H9 (cell line): ENCODE measurements at regions not wholly inside any gene's neighbourhood (a gene's known extent, or its start where the extent isn't known, plus 50 kb on each side); places are given as distances from the start of the nearest gene placed in this dataset.

ENCODE experiments used
- DNase-seq: peaks from one replicate; pipeline ENCODE4 v3.0.0-alpha.2; 2017
- H2AFZ ChIP-seq: one replicate; pipeline ENCODE4 v1.6.1; 2013; ENCODE audit warnings: mild to moderate bottlenecking, low read length, control low read depth, moderate library complexity
- H2AK5ac ChIP-seq: 2 replicates; pipeline ENCODE4 v1.6.1; 2013; ENCODE audit warnings: low read length, control low read depth, mixed read lengths; ENCODE audit not compliant: insufficient read length
- H2BK120ac ChIP-seq: one replicate; pipeline ENCODE4 v1.6.1; 2013; ENCODE audit warnings: low read depth, mild to moderate bottlenecking, low read length, control low read depth, inconsistent platforms; ENCODE audit not compliant: poor library complexity, severe bottlenecking
- H2BK12ac ChIP-seq: 2 replicates; pipeline ENCODE4 v1.6.1; 2013; ENCODE audit warnings: low read length, control low read depth, mixed read lengths, low read depth; ENCODE audit not compliant: insufficient read length
- H2BK15ac ChIP-seq: 2 replicates; pipeline ENCODE4 v1.6.1; 2013; ENCODE audit warnings: low read depth, low read length, control low read depth
- H2BK20ac ChIP-seq: one replicate; pipeline ENCODE4 v1.6.1; 2013; ENCODE audit warnings: low read depth, mild to moderate bottlenecking, low read length, control low read depth, inconsistent platforms; ENCODE audit not compliant: poor library complexity, severe bottlenecking
- H2BK5ac ChIP-seq: 2 replicates; pipeline ENCODE4 v1.6.1; 2013; ENCODE audit warnings: low read length, control low read depth, mixed read lengths; ENCODE audit not compliant: insufficient read length
- H3K14ac ChIP-seq: 2 replicates; pipeline ENCODE4 v1.6.1; 2013; ENCODE audit warnings: low read length, control low read depth; ENCODE audit not compliant: insufficient read depth
- H3K18ac ChIP-seq: 2 replicates; pipeline ENCODE4 v1.6.1; 2013; ENCODE audit warnings: low read depth, mild to moderate bottlenecking, mixed read lengths, low read length, control low read depth; ENCODE audit not compliant: insufficient read length
- H3K23ac ChIP-seq: 2 replicates; pipeline ENCODE4 v1.6.1; 2013; ENCODE audit warnings: low read length, control low read depth, mixed read lengths, low read depth; ENCODE audit not compliant: insufficient read length
- H3K23me2 ChIP-seq: 2 replicates; pipeline ENCODE4 v1.6.1; 2013; ENCODE audit warnings: low read depth, mild to moderate bottlenecking, mixed read lengths, low read length, control low read depth; ENCODE audit not compliant: insufficient read length, poor library complexity, severe bottlenecking
- H3K27ac ChIP-seq: 2 replicates; pipeline ENCODE4 v1.5.1; 2013; ENCODE audit warnings: low read length, control low read depth, mixed read lengths, low read depth; ENCODE audit not compliant: insufficient read length
- H3K27me3 ChIP-seq: 2 replicates; pipeline ENCODE4 v1.6.1; 2013; ENCODE audit warnings: low read length, control low read depth, inconsistent platforms; ENCODE audit not compliant: insufficient read depth
- H3K4ac ChIP-seq: 2 replicates; pipeline ENCODE4 v1.6.1; 2013; ENCODE audit warnings: low read depth, mild to moderate bottlenecking, control low read depth, inconsistent platforms, low read length, moderate library complexity
- H3K4me1 ChIP-seq: 2 replicates; pipeline ENCODE4 v1.6.1; 2013; ENCODE audit warnings: low read length, control low read depth, inconsistent platforms; ENCODE audit not compliant: insufficient read depth
- H3K4me2 ChIP-seq: 2 replicates; pipeline ENCODE4 v1.6.1; 2013; ENCODE audit warnings: low read length, control low read depth, mixed read lengths; ENCODE audit not compliant: insufficient read length, insufficient read depth
- H3K56ac ChIP-seq: 2 replicates; pipeline ENCODE4 v1.6.1; 2013; ENCODE audit warnings: low read depth, mild to moderate bottlenecking, mixed read lengths, low read length, control low read depth; ENCODE audit not compliant: insufficient read length
- H3K79me1 ChIP-seq: 2 replicates; pipeline ENCODE4 v1.6.1; 2013; ENCODE audit warnings: low read depth, mild to moderate bottlenecking, moderate library complexity, low read length, control low read depth, inconsistent platforms; ENCODE audit not compliant: insufficient read depth, poor library complexity, severe bottlenecking
- H3K79me2 ChIP-seq: 2 replicates; pipeline ENCODE4 v1.6.1; 2013; ENCODE audit warnings: low read length, control low read depth, inconsistent platforms; ENCODE audit not compliant: insufficient read depth
- H3K9ac ChIP-seq: 2 replicates; pipeline ENCODE4 v1.6.1; 2013; ENCODE audit warnings: low read length, control low read depth, mixed read lengths; ENCODE audit not compliant: insufficient read length; ENCODE audit errors: extremely low read depth
- H3K9me3 ChIP-seq: one replicate; pipeline ENCODE4 v1.6.1; 2013; ENCODE audit warnings: low read depth, low read length, inconsistent platforms; ENCODE audit not compliant: control insufficient read depth
- H3T11ph ChIP-seq: one replicate; pipeline ENCODE4 v1.6.1; 2013; ENCODE audit warnings: mild to moderate bottlenecking, low read length, control low read depth, inconsistent platforms
- H4K20me1 ChIP-seq: one replicate; pipeline ENCODE4 v1.6.1; 2013; ENCODE audit not compliant: control insufficient read depth, insufficient read length, insufficient read depth
- H4K5ac ChIP-seq: 2 replicates; pipeline ENCODE4 v1.6.1; 2013; ENCODE audit warnings: low read depth, mild to moderate bottlenecking, mixed read lengths, low read length, control low read depth; ENCODE audit not compliant: insufficient read length
- H4K8ac ChIP-seq: replicated peaks from 2 replicates; pipeline ENCODE4 v1.6.1; 2013; ENCODE audit warnings: low read length, control low read depth, mixed read lengths, low read depth; ENCODE audit not compliant: insufficient read length
- H4K91ac ChIP-seq: 2 replicates; pipeline ENCODE4 v1.6.1; 2013; ENCODE audit warnings: low read depth, mild to moderate bottlenecking, moderate library complexity, mixed read lengths, low read length, control low read depth; ENCODE audit not compliant: insufficient read length
- H3K27ac Mint-ChIP-seq, 3 experiments: 2 replicates in 2 of 3; 3 replicates in 1 of 3; pipeline ENCODE4 v1.8.0; 2020 to 2021; ENCODE audit warnings: mixed read lengths in 3 of 3, mild to moderate bottlenecking in 1 of 3, moderate library complexity in 1 of 3
- H3K27me3 Mint-ChIP-seq: 2 replicates; pipeline ENCODE4 v1.8.0; 2021; ENCODE audit warnings: low read depth, mild to moderate bottlenecking, moderate library complexity, mixed read lengths
- H3K36me3 Mint-ChIP-seq, 3 experiments: 2 replicates in 2 of 3; 3 replicates in 1 of 3; pipeline ENCODE4 v1.8.0; 2020 to 2021; ENCODE audit warnings: low read depth in 3 of 3, mixed read lengths in 3 of 3; ENCODE audit not compliant: insufficient read depth in 1 of 3
- H3K4me1 Mint-ChIP-seq, 2 experiments: 2 replicates each; pipeline ENCODE4 v1.8.0; 2020; ENCODE audit warnings: mixed read lengths in 2 of 2
- H3K4me3 Mint-ChIP-seq, 2 experiments: 2 replicates in 1 of 2; 3 replicates in 1 of 2; pipeline ENCODE4 v1.8.0; 2020 to 2021; ENCODE audit warnings: mild to moderate bottlenecking in 2 of 2, mixed read lengths in 2 of 2, moderate library complexity in 1 of 2
- H3K9me3 Mint-ChIP-seq, 2 experiments: 2 replicates in 1 of 2; 3 replicates in 1 of 2; pipeline ENCODE4 v1.8.0; 2020; ENCODE audit warnings: mild to moderate bottlenecking in 2 of 2, mixed read lengths in 2 of 2, moderate library complexity in 1 of 2
- CTCF ChIP-seq: fragments of 200-600 bp; sonication (generic); conservative IDR thresholded peaks from 3 replicates; pipeline ENCODE4 v1.8.0; 2021; ENCODE audit warnings: antibody characterized with exemption, mild to moderate bottlenecking
- WGBS: extraction: QIAGEN DNeasy Blood & Tissue Kit; methylation state at CpG from one replicate; pipeline ENCODE4 v1.1.7; 2013; ENCODE audit warnings: missing lambda C conversion rate, low lambda C conversion rate, mixed read lengths; ENCODE audit not compliant: insufficient read length; ENCODE audit errors: extremely low coverage; 5-methylcytosine and 5-hydroxymethylcytosine counted together

- Histone ChIP-seq H2BK5ac (no peak overlapping the region), H3K9me3 (no peaks in the 10 kb centered on the region), H3K4me1 (no peaks in the 10 kb centered on the region), H3K23ac (no peak overlapping the region), H3K79me2 (no peaks in the 10 kb centered on the region), H2AK5ac (no peak overlapping the region), H3K4me2 (no peak overlapping the region), H3K9ac (no peak overlapping the region), H4K8ac (no peak overlapping the region), H4K5ac (no peak overlapping the region), H3K14ac (no peak overlapping the region), H2AFZ (no peak overlapping the region), H3K27me3 (no peaks in the 10 kb centered on the region), H3K18ac (no peak overlapping the region), H4K91ac (no peak overlapping the region), H3K23me2 (no peaks in the 10 kb centered on the region), H3K79me1 (no peaks in the 10 kb centered on the region), H2BK120ac (no peak overlapping the region), H3T11ph (no peak overlapping the region), H3K4ac (no peak overlapping the region), H3K27ac (no peak overlapping the region), H3K56ac (no peak overlapping the region), H2BK12ac (no peak overlapping the region), H4K20me1 (no peaks in the 10 kb centered on the region), H2BK15ac (no peak overlapping the region), H2BK20ac (no peak overlapping the region)
- no peak overlapping the region for H3K27ac Mint-ChIP-seq
- no peaks in the 10 kb centered on the region for H3K9me3 Mint-ChIP-seq
- no peak overlapping the region for H3K4me3 Mint-ChIP-seq
- no peak for DNase-seq
- no peaks in the 10 kb centered on the region for H3K27me3 Mint-ChIP-seq
- H3K36me3 Mint-ChIP-seq, result no peaks in the 10 kb centered on the region
- WGBS, result no CpG with 5 or more reads among the region's 1 CpG
- H3K4me1 Mint-ChIP-seq, result no peaks in the 10 kb centered on the region
- TF ChIP-seq CTCF, result no peak
These were observed 298.0 kb upstream of the KCND2 start for GRCh38 chr7:119974972-119975371.
